Type B pancreatic cell (in vitro differentiated cells): ENCODE measurements at regions not wholly inside any gene's neighbourhood (a gene's known extent, or its start where the extent isn't known, plus 50 kb on each side); places are given as distances from the start of the nearest gene placed in this dataset.
"Not testable (repeated sequence)": the region's sequence is repeated elsewhere in the genome, so short reads cannot be mapped to it uniquely, and the experiment has no call there.

Experiments
- DNase-seq: peaks from one replicate; pipeline ENCODE4 v3.0.0; 2021; ENCODE audit warnings: mixed read lengths; ENCODE audit not compliant: unreplicated experiment; ENCODE audit errors: extremely low spot score
- H3K27ac Mint-ChIP-seq: 2 replicates; pipeline ENCODE4 v1.8.0; 2021; ENCODE audit warnings: mild to moderate bottlenecking, mixed read lengths
- H3K27me3 Mint-ChIP-seq: 2 replicates; pipeline ENCODE4 v1.8.0; 2021; ENCODE audit warnings: mixed read lengths
- H3K36me3 Mint-ChIP-seq: 2 replicates; pipeline ENCODE4 v1.8.0; 2021; ENCODE audit warnings: mixed read lengths
- H3K4me1 Mint-ChIP-seq: one replicate; pipeline ENCODE4 v1.8.0; 2021; ENCODE audit warnings: mixed read lengths; ENCODE audit not compliant: unreplicated experiment
- H3K4me3 Mint-ChIP-seq: 2 replicates; pipeline ENCODE4 v1.8.0; 2021; ENCODE audit warnings: mild to moderate bottlenecking, mixed read lengths
- H3K9me3 Mint-ChIP-seq: 2 replicates; pipeline ENCODE4 v1.8.0; 2021; ENCODE audit warnings: mixed read lengths
- TF ChIP-seq, protein P1 (sequence below): fragments of 200-600 bp; sonication (generic); conservative IDR thresholded peaks from 2 replicates; pipeline ENCODE4 v1.5.0; 2021; ENCODE audit warnings: antibody characterized with exemption, mild to moderate bottlenecking

DNA sequence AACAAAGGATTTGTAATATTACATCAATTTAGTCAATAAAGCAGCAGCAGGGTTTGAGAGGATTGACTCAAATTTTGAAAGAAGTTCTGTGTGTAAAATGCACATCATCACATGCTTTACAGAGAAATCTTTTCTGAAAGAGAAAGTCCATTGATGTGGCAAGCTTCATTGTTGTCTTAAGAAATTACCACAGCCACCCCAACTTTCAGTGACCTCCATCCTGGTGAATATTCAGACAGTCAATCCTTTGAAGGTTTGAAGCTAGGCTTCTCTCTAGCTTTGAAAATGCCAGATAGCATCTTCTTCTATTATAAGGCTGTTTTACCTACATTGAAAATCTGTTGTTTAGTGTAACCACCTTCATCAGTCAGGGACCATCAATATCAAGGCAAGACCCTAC lies 51.8 kb upstream of the SETMAR start:
- H3K9me3 Mint-ChIP-seq: no peaks in the 10 kb centered on the region
- H3K27me3 Mint-ChIP-seq: no peaks in the 10 kb centered on the region
- H3K36me3 Mint-ChIP-seq: no peaks in the 10 kb centered on the region
- no peak for DNase-seq
- H3K27ac Mint-ChIP-seq: no peak overlapping the region
- TF ChIP-seq, protein P1, sequence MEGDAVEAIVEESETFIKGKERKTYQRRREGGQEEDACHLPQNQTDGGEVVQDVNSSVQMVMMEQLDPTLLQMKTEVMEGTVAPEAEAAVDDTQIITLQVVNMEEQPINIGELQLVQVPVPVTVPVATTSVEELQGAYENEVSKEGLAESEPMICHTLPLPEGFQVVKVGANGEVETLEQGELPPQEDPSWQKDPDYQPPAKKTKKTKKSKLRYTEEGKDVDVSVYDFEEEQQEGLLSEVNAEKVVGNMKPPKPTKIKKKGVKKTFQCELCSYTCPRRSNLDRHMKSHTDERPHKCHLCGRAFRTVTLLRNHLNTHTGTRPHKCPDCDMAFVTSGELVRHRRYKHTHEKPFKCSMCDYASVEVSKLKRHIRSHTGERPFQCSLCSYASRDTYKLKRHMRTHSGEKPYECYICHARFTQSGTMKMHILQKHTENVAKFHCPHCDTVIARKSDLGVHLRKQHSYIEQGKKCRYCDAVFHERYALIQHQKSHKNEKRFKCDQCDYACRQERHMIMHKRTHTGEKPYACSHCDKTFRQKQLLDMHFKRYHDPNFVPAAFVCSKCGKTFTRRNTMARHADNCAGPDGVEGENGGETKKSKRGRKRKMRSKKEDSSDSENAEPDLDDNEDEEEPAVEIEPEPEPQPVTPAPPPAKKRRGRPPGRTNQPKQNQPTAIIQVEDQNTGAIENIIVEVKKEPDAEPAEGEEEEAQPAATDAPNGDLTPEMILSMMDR: no peak
- H3K4me1 Mint-ChIP-seq: no peaks in the 10 kb centered on the region
- no peak overlapping the region for H3K4me3 Mint-ChIP-seq

DNA sequence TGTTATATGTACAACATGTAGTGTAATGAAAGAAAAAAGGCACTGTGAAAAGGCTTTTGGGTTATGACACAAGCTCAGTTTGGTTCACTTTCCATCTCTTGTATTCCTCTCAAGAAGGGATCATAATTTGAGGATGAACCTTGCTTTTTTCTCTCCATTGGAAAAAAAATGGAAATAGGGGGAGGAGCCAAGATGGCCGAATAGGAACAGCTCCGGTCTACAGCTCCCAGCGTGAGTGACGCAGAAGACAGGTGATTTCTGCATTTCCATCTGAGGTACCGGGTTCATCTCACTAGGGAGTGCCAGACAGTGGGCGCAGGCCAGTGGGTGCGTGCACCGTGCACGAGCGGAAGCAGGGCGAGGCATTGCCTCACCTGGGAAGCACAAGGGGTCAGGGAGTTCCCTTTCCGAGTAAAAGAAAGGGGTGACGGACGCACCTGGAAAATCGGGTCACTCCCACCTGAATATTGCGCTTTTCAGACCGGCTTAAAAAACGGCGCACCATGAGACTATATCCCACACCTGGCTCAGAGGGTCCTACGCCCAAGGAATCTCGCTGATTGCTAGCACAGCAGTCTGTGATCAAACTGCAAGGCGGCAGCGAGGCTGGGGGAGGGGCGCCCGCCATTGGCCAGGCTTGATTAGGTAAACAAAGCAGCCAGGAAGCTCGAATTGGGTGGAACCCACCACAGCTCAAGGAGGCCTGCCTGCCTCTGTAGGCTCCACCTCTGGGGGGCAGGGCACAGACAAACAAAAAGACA lies 49.9 kb upstream of the SETMAR start:
- DNase-seq, H3K27me3 Mint-ChIP-seq, H3K9me3 Mint-ChIP-seq, H3K27ac Mint-ChIP-seq, H3K36me3 Mint-ChIP-seq, H3K4me1 Mint-ChIP-seq, H3K4me3 Mint-ChIP-seq: not testable (repeated sequence)
